OCI-M1 (cell line): ENCODE measurements at regions not wholly inside any gene's neighbourhood (a gene's known extent, or its start where the extent isn't known, plus 50 kb on each side); places are given as distances from the start of the nearest gene placed in this dataset.

Source experiments
- DNase-seq: peaks from one replicate; lab custom pipeline; 2025; lab: John Stamatoyannopoulos, UW

- DNase-seq = no peak
These were observed 129.8 kb upstream of the CPM start for GRCh38 chr12:69062621-69063237.

DNA sequence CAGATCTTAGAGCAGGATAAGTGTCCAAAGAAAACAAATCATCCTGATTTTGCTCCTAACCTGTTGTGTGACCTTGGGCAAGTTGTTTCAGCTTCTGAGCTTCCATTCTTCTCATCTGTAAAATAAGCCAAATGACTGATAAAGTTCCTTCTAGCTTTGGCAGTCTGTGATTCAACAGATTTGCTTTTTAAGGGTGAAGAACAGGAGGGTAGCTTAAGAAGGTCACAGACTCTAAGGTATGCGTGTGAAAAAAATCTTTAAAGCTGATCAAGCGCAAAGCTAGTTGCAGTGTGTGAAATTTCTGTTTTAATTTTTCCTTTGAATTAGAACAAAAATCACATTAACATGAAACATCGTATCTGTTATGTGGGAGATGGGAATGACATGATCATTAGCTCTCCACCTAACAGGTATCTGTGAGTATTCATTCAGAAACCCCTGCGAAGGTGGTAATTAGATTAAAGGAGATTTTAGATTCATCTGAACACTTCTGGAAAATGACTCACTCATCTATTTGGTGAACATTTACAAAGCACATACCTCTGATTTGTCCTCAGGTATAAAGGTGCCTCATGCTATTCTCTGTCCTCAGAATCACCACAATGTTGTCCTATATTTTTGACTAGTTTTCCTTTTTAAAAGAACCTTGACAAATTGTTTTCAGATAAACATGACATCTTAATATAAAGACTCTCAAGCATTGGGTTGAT lies 131.9 kb upstream of the CPM start:
- no peak for DNase-seq

GRCh38 chr12:69065775-69066174 lies 132.8 kb upstream of the CPM start:
- DNase-seq = no peak

DNA sequence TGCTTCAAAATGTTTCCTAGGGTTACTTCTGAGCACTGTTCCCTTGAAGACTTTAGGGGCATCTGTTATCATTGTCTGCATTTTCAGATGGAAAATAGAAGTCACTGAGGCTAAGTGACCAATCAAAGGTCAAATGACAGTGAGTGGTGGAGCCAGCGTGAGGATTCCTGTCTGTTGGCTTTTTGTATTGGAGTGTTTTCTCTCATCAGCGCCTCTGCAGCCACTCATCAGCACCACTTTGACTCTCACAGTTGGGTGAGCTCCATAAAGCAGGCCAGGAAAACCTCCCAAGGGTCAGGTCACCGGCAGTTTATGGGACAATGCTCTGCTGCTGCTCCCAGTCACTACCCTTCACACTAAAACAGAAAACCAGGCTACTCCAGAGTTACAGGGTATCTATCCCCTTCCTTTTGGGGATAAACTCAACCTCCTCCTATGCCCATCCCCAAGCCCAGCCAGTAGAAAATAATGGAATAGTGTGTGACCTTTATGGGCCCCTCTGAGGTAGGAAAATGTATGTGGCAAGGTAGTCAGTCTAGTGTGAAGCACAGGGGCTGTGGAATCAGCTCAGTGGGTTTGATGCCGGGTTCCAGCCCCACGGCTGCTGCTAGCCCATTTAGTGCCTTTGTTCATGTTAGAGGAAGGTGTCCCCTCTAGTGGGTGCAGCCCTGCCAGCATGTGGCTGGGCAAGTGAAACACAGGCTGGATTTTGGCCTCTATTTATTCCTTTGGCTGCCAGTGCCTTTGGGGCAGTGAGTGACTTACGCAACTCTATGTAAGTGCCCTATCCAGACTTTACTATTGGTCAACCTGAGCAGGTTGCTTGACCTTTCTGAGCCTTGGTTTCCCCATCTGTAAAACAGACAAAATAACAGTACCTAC lies 133.8 kb upstream of the CPM start:
- DNase-seq = no peak

DNA sequence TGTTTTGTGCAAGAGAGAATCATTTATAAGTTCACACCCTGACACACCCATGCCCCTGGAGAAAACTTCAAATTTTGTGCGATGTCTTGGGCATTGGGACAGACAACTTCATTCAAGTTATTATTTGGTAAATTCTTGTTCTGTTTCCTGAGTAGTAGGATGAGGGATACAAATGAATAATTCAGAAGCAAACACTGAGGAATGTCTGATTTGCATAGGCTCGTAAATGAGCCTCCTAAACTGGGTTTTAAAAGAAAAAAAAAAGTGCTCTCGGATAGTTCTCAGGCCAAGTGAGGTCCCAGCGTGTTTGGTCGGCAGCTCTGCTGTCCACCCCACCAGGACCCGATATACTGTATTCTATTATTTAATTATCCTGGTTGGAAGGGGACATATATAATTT lies 134.7 kb upstream of the CPM start:
- DNase-seq = no peak

GRCh38 chr12:69068448-69068847 lies 135.5 kb upstream of the CPM start:
- peak; percentile 26 for DNase-seq

DNA sequence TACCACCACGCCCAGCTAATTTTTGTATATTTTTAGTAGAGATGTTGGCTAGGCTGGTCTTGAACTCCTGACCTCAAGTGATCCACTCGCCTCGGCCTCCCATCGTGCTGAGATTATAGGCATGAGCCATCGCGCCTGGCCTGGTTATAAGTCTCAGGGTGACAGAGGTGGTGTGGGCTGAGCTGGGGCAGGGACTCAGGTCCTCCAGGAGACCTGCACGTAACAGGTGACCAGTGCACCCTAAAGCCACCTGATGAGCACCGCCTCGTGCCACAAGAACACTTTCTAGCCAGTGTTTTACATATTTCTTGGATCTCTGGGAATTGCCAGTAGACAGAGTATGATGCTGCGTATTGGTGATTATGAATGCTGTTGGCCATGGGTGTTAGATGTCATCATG lies 136.5 kb upstream of the CPM start:
- no peak for DNase-seq

DNA sequence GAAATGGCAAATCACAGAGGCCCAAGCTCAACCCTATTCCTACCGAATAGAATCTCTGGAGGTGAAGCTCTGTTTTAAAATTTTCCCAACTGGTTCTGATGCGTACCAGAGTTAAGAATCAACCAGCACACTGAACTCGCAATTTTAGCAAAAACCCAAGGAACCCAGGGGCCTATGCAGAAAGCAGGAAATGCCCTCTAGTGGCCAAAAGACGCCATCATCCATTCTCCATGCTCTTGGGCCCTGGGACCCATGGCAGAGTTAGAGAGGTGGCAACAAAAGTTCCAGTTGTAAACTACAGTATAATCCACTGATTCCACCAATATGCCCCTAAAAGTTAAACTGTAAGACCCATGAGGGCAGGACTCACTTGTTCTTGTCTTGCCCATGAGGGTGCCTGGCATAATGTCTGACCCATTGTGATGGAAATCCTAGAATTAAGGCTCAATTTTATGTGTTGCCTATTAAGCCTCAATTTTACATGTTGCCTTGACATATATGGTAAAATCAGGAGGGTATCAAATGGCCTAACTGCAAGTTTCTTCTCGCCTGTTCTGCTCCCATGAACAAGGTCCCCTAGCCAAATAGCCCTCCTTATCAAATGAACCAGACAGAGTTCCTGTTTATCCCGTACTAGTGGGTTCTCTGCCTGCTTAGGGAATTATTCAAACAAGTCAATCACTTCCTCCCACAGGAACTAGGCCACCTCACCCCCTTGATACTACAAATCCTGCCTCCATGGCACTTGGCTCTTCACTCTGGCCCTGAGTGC lies 137.5 kb upstream of the CPM start:
- DNase-seq = peak; percentile 76

DNA sequence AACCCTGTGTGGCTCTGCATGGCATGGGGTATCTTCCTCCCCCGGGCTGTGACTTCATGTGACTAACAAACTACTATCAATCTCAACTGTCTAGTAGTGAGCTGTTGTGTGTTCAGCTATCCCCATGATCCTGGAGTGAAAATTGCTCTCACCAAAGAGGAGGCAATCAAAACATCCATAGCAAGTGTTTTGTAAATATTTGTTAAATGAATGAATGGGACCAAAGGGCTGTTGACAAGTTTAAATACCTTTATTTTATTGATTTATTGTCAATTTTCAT lies 138.1 kb upstream of the CPM start:
- no peak for DNase-seq

DNA sequence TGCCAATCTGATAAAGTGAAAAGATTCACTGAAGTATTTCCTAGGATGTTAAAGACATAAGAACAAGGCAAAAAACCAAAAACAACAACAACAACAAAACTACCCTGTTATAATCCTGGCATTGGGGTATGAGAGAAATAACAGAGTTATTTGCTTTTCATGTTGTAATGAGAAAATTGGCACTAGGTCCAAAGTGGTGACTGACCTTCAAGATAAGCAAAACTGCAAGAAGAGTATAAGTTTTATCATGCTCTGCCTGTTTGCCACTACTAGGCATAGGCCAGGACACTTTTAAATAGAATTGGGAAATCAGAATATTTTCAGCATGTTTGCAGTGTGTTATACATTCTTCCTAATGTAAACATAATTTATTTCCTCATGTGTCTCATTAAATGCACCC lies 140.1 kb upstream of the CPM start:
- DNase-seq = no peak

GRCh38 chr12:69074556-69075349 lies 141.8 kb upstream of the CPM start:
- no peak for DNase-seq

- no peak for DNase-seq
These were observed 150.7 kb upstream of the CPM start for GRCh38 chr12:69083689-69084088.

DNA sequence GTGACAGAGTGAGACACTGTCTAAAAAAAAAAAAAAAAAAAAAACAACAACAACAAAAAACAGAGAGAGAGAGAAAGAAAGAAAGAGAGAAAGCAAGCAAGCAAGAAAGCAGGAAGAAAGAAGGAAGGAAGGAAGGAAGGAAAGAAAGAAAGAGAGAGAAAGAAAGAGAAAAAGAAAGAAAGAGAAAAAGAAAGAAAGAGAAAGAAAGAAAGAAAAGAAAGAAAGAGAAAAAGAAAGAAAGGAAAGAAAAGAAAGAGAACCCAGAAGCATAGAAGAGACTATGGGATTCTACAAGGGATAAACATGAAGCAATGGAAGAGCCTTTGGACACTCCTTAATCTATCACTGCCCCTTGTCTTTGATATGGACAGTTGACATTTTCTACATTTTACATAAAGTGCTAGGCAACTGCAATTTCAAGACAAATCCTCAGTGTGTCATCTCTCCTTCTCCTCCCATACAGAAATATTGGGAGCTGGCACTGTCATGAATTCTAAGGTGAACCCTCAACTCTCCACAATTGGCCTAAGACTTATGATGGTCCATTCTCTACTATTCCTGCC lies 151.9 kb upstream of the CPM start:
- no peak for DNase-seq

DNA sequence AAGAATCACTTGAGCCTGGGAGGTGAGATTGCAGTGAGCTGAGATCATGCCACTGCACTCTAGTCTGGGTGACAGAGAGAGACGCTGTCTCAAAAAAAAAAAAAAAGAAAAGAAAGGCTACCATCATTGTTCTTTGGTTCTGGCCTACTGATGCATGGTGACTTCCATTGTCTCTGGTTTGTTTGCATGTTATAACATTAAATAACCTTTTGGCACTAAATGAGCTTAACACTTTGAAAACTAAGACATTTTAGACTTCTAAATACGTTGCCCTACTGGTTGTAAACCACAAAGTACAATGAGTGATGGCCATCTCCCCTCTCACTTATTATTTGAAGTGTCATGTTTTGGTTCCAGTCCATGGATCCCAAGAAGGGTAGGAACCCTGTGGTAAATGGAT lies 152.9 kb upstream of the CPM start:
- no peak for DNase-seq

- DNase-seq = no peak
These were observed 151.4 kb upstream of the CPSF6 start for GRCh38 chr12:69087986-69088385.

DNA sequence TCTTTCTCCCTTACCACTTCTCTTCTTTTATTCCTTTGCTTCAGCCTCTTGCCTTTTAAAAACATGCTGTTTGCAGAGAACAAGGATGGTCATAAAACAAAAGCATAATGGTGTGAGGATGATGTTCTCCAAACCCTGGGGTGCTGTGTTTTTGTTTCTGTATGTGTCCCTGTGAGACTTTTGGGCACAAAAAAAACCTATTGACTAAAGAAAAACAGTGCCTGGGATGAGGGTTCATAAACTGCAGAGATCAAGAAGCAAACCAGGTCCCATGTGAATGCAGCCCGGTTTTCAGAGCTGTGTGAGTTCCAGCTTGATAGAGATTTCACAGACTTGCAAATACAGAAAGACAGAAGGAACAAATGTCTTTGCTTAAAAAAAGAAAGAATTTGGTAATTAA lies 148.6 kb upstream of the CPSF6 start:
- DNase-seq = no peak

- no peak for DNase-seq
These were observed 147.8 kb upstream of the CPSF6 start for GRCh38 chr12:69091442-69092017.

DNA sequence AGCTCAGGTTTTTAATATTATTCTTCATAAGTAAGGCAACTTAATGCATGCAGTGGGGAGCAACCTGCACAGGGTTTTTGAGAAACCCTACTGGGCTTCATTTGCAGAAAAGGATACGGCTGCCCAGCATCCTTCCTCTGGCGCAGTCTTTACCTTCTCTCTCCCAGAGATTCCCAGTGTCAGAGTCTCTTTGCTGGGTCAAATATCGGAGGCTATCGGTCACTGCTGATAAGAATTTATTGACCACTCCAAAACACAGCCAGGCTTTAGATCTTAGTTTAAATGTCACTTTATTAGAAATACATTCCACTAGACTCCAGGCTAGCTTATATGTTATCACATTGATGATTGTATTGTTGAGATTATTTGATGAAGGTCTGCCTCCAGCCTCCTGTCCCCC lies 147.2 kb upstream of the CPSF6 start:
- no peak for DNase-seq

- DNase-seq = no peak
These were observed 144.7 kb upstream of the CPSF6 start for GRCh38 chr12:69094606-69095216.

DNA sequence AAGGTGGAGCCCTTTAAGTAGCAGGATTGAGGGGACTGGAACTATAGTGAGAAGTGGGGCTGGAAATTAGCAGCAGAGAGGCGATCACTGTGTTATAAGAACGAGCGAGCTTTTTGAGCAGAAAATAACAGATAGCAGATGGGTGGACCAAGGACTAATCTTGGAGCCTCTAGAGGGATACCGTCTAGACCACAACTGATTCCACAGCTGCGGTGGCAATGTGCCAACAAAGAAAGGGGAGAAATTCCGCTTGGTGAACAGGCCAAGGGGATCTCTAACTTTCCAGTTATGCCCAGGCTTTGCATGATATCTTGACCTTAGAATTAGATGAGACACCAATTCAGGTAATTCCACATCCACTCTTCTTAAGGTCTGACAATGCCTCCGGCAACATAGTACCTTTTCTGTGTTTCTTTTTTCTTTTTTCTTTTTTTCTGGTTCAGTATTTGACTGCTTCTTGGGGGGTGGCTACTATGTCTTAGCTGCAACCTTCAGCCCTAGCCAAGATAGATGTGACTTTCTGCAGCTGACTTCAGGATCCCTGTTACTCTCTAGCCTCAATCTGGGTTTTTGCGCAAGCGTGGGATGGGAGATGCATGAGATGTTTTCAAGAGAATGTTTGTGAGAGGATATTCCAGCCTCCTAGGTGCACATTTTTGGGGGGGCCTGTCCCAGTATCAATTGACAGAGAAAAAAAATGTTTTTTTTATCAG lies 143.4 kb upstream of the CPSF6 start:
- peak; percentile 22 for DNase-seq
